Sigmoid colon (tissue), 4 donors: ENCODE measurements at regions not wholly inside any gene's neighbourhood (a gene's known extent, or its start where the extent isn't known, plus 50 kb on each side); places are given as distances from the start of the nearest gene placed in this dataset.

Experiments
- EP300 ChIP-seq, 4 donors: sonication (generic); formaldehyde crosslinking; IDR thresholded peaks; one replicate each; pipeline ENCODE4 v1.6.1; 2017; ENCODE audit warnings: antibody characterized with exemption in 4 of 4
- POLR2A ChIP-seq, 2 donors: fragments of 450-650 bp; IDR thresholded peaks; one replicate each; pipeline ENCODE4 v1.6.1; 2016; ENCODE audit warnings: antibody characterized with exemption in 2 of 2, mild to moderate bottlenecking in 2 of 2, moderate library complexity in 2 of 2
- POLR2AphosphoS5 ChIP-seq, 4 donors: sonication (generic); formaldehyde crosslinking; IDR thresholded peaks; one replicate each; pipeline ENCODE4 v1.6.1; 2017; ENCODE audit warnings: antibody characterized with exemption in 4 of 4
- TF ChIP-seq, protein P1 (sequence below), 4 experiments: fragments of 450-650 bp in 3 of 4; fragments of 200-600 bp in 1 of 4; IDR thresholded peaks; one replicate each; pipeline ENCODE4 v1.5.1; 2016 to 2019; ENCODE audit warnings: antibody characterized with exemption in 4 of 4, mild to moderate bottlenecking in 3 of 4, moderate library complexity in 2 of 4

DNA sequence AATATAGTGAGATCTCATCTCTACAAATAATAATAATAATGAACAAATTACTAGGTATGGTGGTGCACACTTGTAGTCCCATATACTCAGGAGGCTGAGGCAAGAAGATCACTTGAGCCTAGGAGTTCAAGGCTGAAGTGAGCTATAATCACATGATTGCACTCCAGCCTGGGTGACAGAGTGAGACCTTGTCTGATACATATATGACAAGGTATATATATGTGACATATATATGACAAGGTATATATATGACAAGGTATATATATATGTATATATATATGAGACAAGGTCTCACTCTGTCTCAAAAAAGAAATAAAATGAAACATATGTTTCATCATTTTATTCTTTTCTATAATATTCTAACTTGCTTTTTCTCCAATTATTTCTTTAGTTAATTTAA, 278.1 kb upstream of the TET2 start:
- TF ChIP-seq, protein P1, sequence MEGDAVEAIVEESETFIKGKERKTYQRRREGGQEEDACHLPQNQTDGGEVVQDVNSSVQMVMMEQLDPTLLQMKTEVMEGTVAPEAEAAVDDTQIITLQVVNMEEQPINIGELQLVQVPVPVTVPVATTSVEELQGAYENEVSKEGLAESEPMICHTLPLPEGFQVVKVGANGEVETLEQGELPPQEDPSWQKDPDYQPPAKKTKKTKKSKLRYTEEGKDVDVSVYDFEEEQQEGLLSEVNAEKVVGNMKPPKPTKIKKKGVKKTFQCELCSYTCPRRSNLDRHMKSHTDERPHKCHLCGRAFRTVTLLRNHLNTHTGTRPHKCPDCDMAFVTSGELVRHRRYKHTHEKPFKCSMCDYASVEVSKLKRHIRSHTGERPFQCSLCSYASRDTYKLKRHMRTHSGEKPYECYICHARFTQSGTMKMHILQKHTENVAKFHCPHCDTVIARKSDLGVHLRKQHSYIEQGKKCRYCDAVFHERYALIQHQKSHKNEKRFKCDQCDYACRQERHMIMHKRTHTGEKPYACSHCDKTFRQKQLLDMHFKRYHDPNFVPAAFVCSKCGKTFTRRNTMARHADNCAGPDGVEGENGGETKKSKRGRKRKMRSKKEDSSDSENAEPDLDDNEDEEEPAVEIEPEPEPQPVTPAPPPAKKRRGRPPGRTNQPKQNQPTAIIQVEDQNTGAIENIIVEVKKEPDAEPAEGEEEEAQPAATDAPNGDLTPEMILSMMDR (IDR thresholded peaks at IDR 0.05), result no peak
- TF ChIP-seq EP300 (IDR thresholded peaks at IDR 0.05), result no peak
- TF ChIP-seq POLR2A (IDR thresholded peaks at IDR 0.05), result no peak
- no peak for TF ChIP-seq POLR2AphosphoS5 (IDR thresholded peaks at IDR 0.05)
